ENCODE measurements at regions not wholly inside any gene's neighbourhood (a gene's known extent, or its start where the extent isn't known, plus 50 kb on each side); places are given as distances from the start of the nearest gene placed in this dataset.

DNA sequence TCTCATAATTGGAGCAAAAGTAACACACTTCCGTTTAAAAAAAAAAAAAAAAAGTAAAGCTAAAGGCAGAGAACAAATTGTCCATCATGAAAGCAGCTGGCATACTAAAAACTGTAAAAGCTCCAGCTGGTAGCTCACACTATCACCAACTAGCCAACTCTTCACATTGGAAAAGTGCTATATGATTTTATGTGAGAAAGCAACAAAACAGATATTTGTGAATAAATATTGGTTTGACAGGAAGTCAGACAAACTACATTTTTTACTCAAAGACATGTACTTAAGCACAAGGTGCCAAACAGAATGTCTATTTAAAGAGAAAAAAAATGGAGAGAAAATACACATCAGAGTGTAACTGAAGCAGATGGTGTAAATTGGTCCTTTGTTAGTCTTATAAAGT is 231.2 kb upstream of the CADM2 start:
- TF ChIP-seq, protein P1, sequence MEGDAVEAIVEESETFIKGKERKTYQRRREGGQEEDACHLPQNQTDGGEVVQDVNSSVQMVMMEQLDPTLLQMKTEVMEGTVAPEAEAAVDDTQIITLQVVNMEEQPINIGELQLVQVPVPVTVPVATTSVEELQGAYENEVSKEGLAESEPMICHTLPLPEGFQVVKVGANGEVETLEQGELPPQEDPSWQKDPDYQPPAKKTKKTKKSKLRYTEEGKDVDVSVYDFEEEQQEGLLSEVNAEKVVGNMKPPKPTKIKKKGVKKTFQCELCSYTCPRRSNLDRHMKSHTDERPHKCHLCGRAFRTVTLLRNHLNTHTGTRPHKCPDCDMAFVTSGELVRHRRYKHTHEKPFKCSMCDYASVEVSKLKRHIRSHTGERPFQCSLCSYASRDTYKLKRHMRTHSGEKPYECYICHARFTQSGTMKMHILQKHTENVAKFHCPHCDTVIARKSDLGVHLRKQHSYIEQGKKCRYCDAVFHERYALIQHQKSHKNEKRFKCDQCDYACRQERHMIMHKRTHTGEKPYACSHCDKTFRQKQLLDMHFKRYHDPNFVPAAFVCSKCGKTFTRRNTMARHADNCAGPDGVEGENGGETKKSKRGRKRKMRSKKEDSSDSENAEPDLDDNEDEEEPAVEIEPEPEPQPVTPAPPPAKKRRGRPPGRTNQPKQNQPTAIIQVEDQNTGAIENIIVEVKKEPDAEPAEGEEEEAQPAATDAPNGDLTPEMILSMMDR (IDR thresholded peaks at IDR 0.05): no peak
- TF ChIP-seq ZFX (IDR thresholded peaks at IDR 0.05; ENCODE audit: borderline replicate concordance): no peak

Measured in 22Rv1 (cell line).